Forelimb muscle (tissue), 1 donor: ENCODE measurements at regions not wholly inside any gene's neighbourhood (a gene's known extent, or its start where the extent isn't known, plus 50 kb on each side); places are given as distances from the start of the nearest gene placed in this dataset.
"Not testable (repeated sequence)": the region's sequence is repeated elsewhere in the genome, so short reads cannot be mapped to it uniquely, and the experiment has no call there.

ENCODE experiments used
- DNase-seq: peaks from one replicate; pipeline ENCODE4 v3.0.0-alpha.2; 2013; ENCODE audit warnings: low read depth

- DNase-seq: no peak
Observed at GRCh38 chr16:65314627-65315008, 192.8 kb upstream of the CDH11 start.

- DNase-seq: no peak
Observed at GRCh38 chr16:65313936-65314626, 192.2 kb upstream of the CDH11 start.

- DNase-seq: no peak
Observed at GRCh38 chr16:65312795-65313194, 190.9 kb upstream of the CDH11 start.

GRCh38 chr16:65312071-65312470 is 190.2 kb upstream of the CDH11 start:
- DNase-seq: no peak

- not testable (repeated sequence) for DNase-seq
Observed at GRCh38 chr16:65310491-65310890, 188.6 kb upstream of the CDH11 start.

- DNase-seq: no peak
Observed at GRCh38 chr16:65309354-65309753, 187.5 kb upstream of the CDH11 start.

GRCh38 chr16:65308506-65308905 is 186.6 kb upstream of the CDH11 start:
- no peak for DNase-seq

GRCh38 chr16:65307286-65307685 is 185.4 kb upstream of the CDH11 start:
- DNase-seq: no peak

- DNase-seq: no peak
Observed at GRCh38 chr16:65306722-65307121, 184.9 kb upstream of the CDH11 start.

GRCh38 chr16:65306300-65306699 is 184.4 kb upstream of the CDH11 start:
- no peak for DNase-seq

GRCh38 chr16:65305266-65305959 is 183.6 kb upstream of the CDH11 start:
- DNase-seq: no peak

- DNase-seq: no peak
Observed at GRCh38 chr16:65301029-65301428, 179.2 kb upstream of the CDH11 start.

- DNase-seq: no peak
Observed at GRCh38 chr16:65297453-65297852, 175.6 kb upstream of the CDH11 start.

GRCh38 chr16:65295527-65295926 is 173.7 kb upstream of the CDH11 start:
- DNase-seq: no peak

- DNase-seq: no peak
Observed at GRCh38 chr16:65294708-65295107, 172.8 kb upstream of the CDH11 start.

- DNase-seq: no peak
Observed at GRCh38 chr16:65294165-65294564, 172.3 kb upstream of the CDH11 start.

- no peak for DNase-seq
Observed at GRCh38 chr16:65289022-65289421, 167.2 kb upstream of the CDH11 start.

- DNase-seq: no peak
Observed at GRCh38 chr16:65287307-65287706, 165.4 kb upstream of the CDH11 start.

GRCh38 chr16:65285128-65286048 is 163.5 kb upstream of the CDH11 start:
- no peak for DNase-seq

- DNase-seq: no peak
Observed at GRCh38 chr16:65284626-65285025, 162.8 kb upstream of the CDH11 start.

- no peak for DNase-seq
Observed at GRCh38 chr16:65283181-65283651, 161.4 kb upstream of the CDH11 start.

- no peak for DNase-seq
Observed at GRCh38 chr16:65281586-65281985, 159.7 kb upstream of the CDH11 start.
